ENCODE measurements at regions not wholly inside any gene's neighbourhood (a gene's known extent, or its start where the extent isn't known, plus 50 kb on each side); places are given as distances from the start of the nearest gene placed in this dataset.

GRCh38 chr9:20048437-20048836, 259.6 kb upstream of the SLC24A2 start:
- Histone ChIP-seq H3K4me3 (no peak overlapping the region), H3K4me1 (no peaks in the 10 kb centered on the region), H3K27me3 (no peaks in the 10 kb centered on the region), H3K36me3 (no peaks in the 10 kb centered on the region), H3K27ac (no peak overlapping the region), H3K9me3 (no peaks in the 10 kb centered on the region)
- in situ Hi-C loops (cut with MboI; ENCODE audit: low sequenced_read_pairs in 4 of 4): loop anchor here in 1 of 4 donors (25.0 kb wide), 1 partner anchor 111 kb away; no protein-coding TSS in a partner anchor
- ATAC-seq (no peak), DNase-seq (no peak)
- intact Hi-C loops (cut with DNase I; ENCODE audit: low total_unique reads): no loop called here
- no peak for TF ChIP-seq POLR2A (IDR thresholded peaks at IDR 0.05)
- TF ChIP-seq CTCF (IDR thresholded peaks at IDR 0.05 in 4 of 5, conservative IDR thresholded peaks at IDR 0.05 in 1 of 5): no peak

GRCh38 chr9:20044686-20045085, 255.8 kb upstream of the SLC24A2 start:
- in situ Hi-C loops (cut with MboI; ENCODE audit: low sequenced_read_pairs in 4 of 4) (loop anchor here in 1 of 4 donors (25.0 kb wide), 1 partner anchor 107 kb away; no protein-coding TSS in a partner anchor), intact Hi-C loops (cut with DNase I; ENCODE audit: low total_unique reads) (no loop called here)
- no peak overlapping the region for H3K4me3 ChIP-seq
- no peaks in the 10 kb centered on the region for H3K9me3 ChIP-seq
- H3K27ac ChIP-seq: no peak overlapping the region
- peaks cover 0 to 3% of the 10 kb centered on the region in 2 donors for H3K4me1 ChIP-seq
- TF ChIP-seq CTCF (IDR thresholded peaks at IDR 0.05 in 4 of 5, conservative IDR thresholded peaks at IDR 0.05 in 1 of 5): no peak
- no peak for TF ChIP-seq POLR2A (IDR thresholded peaks at IDR 0.05)
- no peaks in the 10 kb centered on the region for H3K36me3 ChIP-seq
- no peaks in the 10 kb centered on the region for H3K27me3 ChIP-seq
- ATAC-seq: no peak
- DNase-seq: no peak

- no peak for TF ChIP-seq CTCF (IDR thresholded peaks at IDR 0.05 in 4 of 5, conservative IDR thresholded peaks at IDR 0.05 in 1 of 5)
- no peak for TF ChIP-seq POLR2A (IDR thresholded peaks at IDR 0.05)
- Histone ChIP-seq H3K27me3 (no peaks in the 10 kb centered on the region), H3K4me1 (peaks cover 0 to 3% of the 10 kb centered on the region in 2 donors), H3K4me3 (no peak overlapping the region), H3K9me3 (no peaks in the 10 kb centered on the region), H3K36me3 (no peaks in the 10 kb centered on the region), H3K27ac (no peak overlapping the region)
- DNase-seq (no peak), ATAC-seq (no peak)
- in situ Hi-C loops (cut with MboI; ENCODE audit: low sequenced_read_pairs in 4 of 4) (loop anchor here in 1 of 4 donors (25.0 kb wide), 1 partner anchor 106 kb away; no protein-coding TSS in a partner anchor), intact Hi-C loops (cut with DNase I; ENCODE audit: low total_unique reads) (no loop called here)
Measured at GRCh38 chr9:20043461-20043860, 254.6 kb upstream of the SLC24A2 start.

- in situ Hi-C loops (cut with MboI; ENCODE audit: low sequenced_read_pairs in 4 of 4) (loop anchor here in 1 of 4 donors (25.0 kb wide), 1 partner anchor 106 kb away; no protein-coding TSS in a partner anchor), intact Hi-C loops (cut with DNase I; ENCODE audit: low total_unique reads) (no loop called here)
- ATAC-seq: no peak
- no peaks in the 10 kb centered on the region for H3K36me3 ChIP-seq
- TF ChIP-seq POLR2A (IDR thresholded peaks at IDR 0.05) (no peak), CTCF (IDR thresholded peaks at IDR 0.05 in 4 of 5, conservative IDR thresholded peaks at IDR 0.05 in 1 of 5) (no peak)
- H3K9me3 ChIP-seq: no peaks in the 10 kb centered on the region
- H3K4me3 ChIP-seq: no peak overlapping the region
- H3K27ac ChIP-seq: no peak overlapping the region
- H3K27me3 ChIP-seq: no peaks in the 10 kb centered on the region
- peaks cover 0 to 3% of the 10 kb centered on the region in 2 donors for H3K4me1 ChIP-seq
- no peak for DNase-seq
Measured at GRCh38 chr9:20043035-20043434, 254.2 kb upstream of the SLC24A2 start.
